ENCODE measurements at regions not wholly inside any gene's neighbourhood (a gene's known extent, or its start where the extent isn't known, plus 50 kb on each side); places are given as distances from the start of the nearest gene placed in this dataset.

GRCh38 chr14:84490081-84490480 lies 1039.9 kb upstream of the FLRT2 start:
- POLR2A ChIA-PET, result no interaction called here
- CTCF ChIA-PET, result no interaction called here
- no peak for ATAC-seq

DNA sequence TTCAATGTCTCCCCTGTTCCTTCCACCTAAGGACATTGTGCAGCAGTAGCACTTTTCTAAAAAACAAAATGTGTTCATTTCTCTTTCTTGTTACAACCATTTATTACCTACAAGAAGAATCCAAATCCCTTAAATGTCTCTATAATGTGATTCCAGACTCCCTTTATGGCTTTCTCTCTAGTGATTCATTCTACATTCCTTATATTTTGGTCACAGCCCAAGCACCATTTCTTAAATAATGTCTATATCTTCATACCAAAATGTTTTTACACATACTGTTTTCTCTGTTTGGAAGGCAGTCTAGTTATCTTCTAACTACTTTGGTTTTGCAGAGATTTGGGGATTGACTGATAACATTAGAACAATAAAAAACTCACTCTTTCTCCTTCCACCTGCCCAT lies 1037.3 kb upstream of the FLRT2 start:
- no TSS peak for BruUV-seq (replicated peaks)
- H3K27ac ChIP-seq (ENCODE audit: low read length), result no peak overlapping the region
- H3K4me3 ChIP-seq (ENCODE audit: low read depth in 2 of 2, low read length in 2 of 2), result no peak overlapping the region
- ATAC-seq (no peak), DNase-seq (ENCODE audit: low read depth, low spot score) (no peak)
- TF ChIP-seq CTCF (IDR thresholded peaks at IDR 0.05) (no peak), POLR2AphosphoS5 (IDR thresholded peaks at IDR 0.05; ENCODE audit: low read depth, low read length) (no peak), SIN3A (IDR thresholded peaks at IDR 0.05; ENCODE audit: borderline replicate concordance, insufficient read depth, low read depth, low read length) (no peak), TCF7L2 (IDR thresholded peaks at IDR 0.05; ENCODE audit: low read depth, low read length) (no peak), REST (IDR thresholded peaks at IDR 0.05; ENCODE audit: insufficient read depth in 1 of 2, low read depth in 2 of 2, low read length in 1 of 2) (no peak)
- H3K36me3 ChIP-seq (ENCODE audit: control insufficient read depth, insufficient read depth, low read length), result no peaks in the 10 kb centered on the region
- H3K4me1 ChIP-seq (ENCODE audit: control insufficient read depth, insufficient read depth, low read length), result no peaks in the 10 kb centered on the region
- H3K27me3 ChIP-seq (ENCODE audit: control insufficient read depth, insufficient read depth, low read length), result no peaks in the 10 kb centered on the region
- in situ Hi-C loops (cut with HindIII; ENCODE audit: low pct_unique_long_range_greater_than_20kb, low sequenced_read_pairs) (no loop called here), intact Hi-C loops (cut with micrococcal nuclease; ENCODE audit: unreplicated experiment) (no loop called here)
- ChIA-PET CTCF (no interaction called here), POLR2A (no interaction called here)
- H3K9me3 ChIP-seq (ENCODE audit: control insufficient read depth, insufficient read depth, low read depth, low read length), result no peaks in the 10 kb centered on the region

More at GRCh38 chr14:84490081-84490480, 1039.9 kb upstream of the FLRT2 start:
- Histone ChIP-seq H3K27me3 (ENCODE audit: control insufficient read depth, insufficient read depth, low read length) (no peaks in the 10 kb centered on the region), H3K27ac (ENCODE audit: low read length) (no peak overlapping the region), H3K4me1 (ENCODE audit: control insufficient read depth, insufficient read depth, low read length) (no peaks in the 10 kb centered on the region), H3K4me3 (ENCODE audit: low read depth in 2 of 2, low read length in 2 of 2) (no peak overlapping the region), H3K9me3 (ENCODE audit: control insufficient read depth, insufficient read depth, low read depth, low read length) (no peaks in the 10 kb centered on the region), H3K36me3 (ENCODE audit: control insufficient read depth, insufficient read depth, low read length) (no peaks in the 10 kb centered on the region)
- intact Hi-C loops (cut with micrococcal nuclease; ENCODE audit: unreplicated experiment), result no loop called here
- no peak for DNase-seq (ENCODE audit: low read depth, low spot score)
- in situ Hi-C loops (cut with HindIII; ENCODE audit: low pct_unique_long_range_greater_than_20kb, low sequenced_read_pairs), result no loop called here
- no TSS peak for BruUV-seq (replicated peaks)
- no peak for TF ChIP-seq CTCF (IDR thresholded peaks at IDR 0.05)
- no peak for TF ChIP-seq SIN3A (IDR thresholded peaks at IDR 0.05; ENCODE audit: borderline replicate concordance, insufficient read depth, low read depth, low read length)
- no peak for TF ChIP-seq REST (IDR thresholded peaks at IDR 0.05; ENCODE audit: insufficient read depth in 1 of 2, low read depth in 2 of 2, low read length in 1 of 2)
